Stimulated activated CD8-positive, alpha-beta memory T cell treated with anti-CD3 and anti-CD28 coated beads, Interleukin-2, amount 100 ng/mL, for 48 hours (primary cell): ENCODE measurements at regions not wholly inside any gene's neighbourhood (a gene's known extent, or its start where the extent isn't known, plus 50 kb on each side); places are given as distances from the start of the nearest gene placed in this dataset.
"Not testable (repeated sequence)": the region's sequence is repeated elsewhere in the genome, so short reads cannot be mapped to it uniquely, and the experiment has no call there.

Experiments
- DNase-seq, 2 donors: peaks; one replicate each; pipeline ENCODE4 v3.0.0-alpha.2; 2020; ENCODE audit warnings: low read depth in 2 of 2

DNA sequence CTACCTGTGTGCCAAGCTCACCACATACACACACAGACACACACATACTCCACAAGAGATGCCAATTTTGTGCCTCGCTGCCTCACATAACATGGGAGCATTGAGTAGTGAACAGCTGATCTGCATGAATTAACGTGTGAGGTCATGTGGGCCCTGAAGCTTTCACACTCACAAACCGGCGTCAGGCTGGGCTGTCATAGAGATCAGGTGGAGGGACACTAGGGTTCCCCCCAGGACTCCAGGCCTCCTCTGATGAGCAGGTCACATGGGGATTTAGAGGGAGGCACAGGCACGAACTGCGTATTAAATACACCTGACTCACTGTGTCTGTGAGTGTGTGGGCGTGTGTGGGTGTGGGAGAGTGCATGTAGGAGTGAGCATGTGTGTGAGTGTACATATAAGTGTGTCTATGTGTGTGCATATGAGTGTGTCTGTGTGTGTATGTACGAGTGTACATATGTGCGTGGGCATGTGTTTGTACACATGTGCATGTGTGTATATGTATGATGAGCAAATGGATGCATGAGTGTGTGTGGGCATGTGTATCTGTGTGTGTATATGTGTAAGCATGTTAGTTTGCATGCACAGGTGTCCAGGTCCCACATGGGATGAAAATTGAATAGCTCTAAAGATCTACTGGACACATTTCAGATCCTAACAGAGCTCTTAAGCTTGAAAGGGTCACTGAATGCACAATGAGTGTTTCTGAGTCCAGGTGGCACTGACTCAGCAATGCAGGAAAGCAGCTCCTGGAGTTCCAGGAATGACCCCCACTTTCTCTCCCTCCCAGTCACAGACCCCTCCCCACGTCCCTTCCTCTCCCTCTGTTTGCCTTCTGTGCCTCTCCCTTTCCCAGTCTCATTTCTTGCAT, 336.6 kb downstream of the PREX1 start:
- DNase-seq = no peak

DNA sequence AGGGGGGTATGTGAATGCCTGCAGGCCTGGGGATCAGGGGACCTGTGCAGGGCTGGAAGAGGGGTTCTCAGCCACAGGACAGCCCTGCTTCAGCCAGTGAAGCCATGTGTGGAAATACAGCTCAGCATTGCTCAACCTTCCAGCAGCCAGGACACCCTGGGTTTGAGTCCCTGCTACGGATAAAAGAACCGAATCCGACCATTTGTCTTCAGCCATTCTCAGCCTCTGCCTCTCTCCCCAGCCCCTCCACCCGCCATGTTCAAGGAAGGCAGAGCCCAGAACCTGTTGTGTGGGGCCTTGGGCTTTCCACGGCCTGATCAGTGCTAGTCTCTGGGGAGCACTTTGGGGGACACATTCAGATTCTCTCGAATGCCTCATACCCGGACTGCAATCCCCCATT, 337.5 kb downstream of the PREX1 start:
- not testable (repeated sequence) for DNase-seq

DNA sequence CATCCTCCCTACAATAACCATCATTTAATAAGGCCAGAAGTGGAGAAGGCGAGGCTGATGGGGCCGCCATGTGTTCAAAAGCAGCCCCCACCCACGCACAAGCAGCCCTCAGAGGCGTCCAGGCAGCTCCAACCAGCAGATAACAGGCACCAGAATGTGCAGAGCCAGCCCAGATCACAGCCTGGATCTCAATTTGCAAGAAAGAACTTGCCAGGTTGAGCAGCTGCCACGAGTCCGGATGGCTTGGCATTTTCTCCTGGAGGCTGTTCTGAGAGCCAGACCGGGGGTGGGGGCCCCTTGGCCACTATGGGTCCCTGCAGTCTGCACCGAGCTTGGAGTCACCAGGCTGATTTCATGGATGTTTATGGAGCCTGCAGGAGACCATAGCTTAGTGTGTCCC, 338.1 kb downstream of the PREX1 start:
- no peak for DNase-seq

GRCh38 chr20:48489046-48489463, 338.7 kb downstream of the PREX1 start:
- no peak for DNase-seq

DNA sequence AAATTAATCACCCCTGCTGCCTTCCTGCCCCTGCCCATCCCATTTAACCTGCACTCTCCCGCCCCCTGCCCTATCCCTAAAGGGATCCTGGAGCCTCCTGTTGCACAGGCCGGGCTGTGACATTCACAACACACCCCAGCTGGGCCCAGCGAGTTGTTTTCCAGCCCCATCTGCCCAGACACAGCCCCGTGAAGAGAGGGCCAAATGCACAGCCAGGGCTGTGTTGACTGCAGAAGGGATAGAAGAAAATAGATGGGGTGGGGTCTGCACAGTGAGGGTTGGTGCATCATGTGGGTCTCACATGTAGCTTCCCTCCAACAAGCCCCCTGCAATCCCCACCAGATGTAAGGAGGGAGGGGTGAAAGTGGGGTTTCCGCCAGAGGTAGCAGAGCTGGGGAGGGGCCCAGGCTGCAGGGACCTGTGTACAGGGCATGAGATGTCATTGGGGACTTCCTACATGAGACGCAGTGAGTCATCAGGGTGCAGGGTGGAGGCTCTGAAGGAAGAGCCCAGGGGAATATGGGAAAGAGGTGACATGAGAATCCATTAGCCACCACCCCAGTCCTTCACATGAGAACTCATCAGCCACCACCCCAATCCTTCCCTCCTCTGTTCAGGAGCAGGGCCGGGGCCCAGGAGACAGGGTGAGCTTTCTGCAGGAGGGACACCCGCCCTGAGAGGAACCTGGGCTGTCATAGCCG, 339.3 kb downstream of the PREX1 start:
- DNase-seq = not testable (repeated sequence)

- no peak for DNase-seq
Observed at GRCh38 chr20:48486065-48486464, 341.7 kb downstream of the PREX1 start.

- not testable (repeated sequence) for DNase-seq
Observed at GRCh38 chr20:48485153-48485552, 342.6 kb downstream of the PREX1 start.

DNA sequence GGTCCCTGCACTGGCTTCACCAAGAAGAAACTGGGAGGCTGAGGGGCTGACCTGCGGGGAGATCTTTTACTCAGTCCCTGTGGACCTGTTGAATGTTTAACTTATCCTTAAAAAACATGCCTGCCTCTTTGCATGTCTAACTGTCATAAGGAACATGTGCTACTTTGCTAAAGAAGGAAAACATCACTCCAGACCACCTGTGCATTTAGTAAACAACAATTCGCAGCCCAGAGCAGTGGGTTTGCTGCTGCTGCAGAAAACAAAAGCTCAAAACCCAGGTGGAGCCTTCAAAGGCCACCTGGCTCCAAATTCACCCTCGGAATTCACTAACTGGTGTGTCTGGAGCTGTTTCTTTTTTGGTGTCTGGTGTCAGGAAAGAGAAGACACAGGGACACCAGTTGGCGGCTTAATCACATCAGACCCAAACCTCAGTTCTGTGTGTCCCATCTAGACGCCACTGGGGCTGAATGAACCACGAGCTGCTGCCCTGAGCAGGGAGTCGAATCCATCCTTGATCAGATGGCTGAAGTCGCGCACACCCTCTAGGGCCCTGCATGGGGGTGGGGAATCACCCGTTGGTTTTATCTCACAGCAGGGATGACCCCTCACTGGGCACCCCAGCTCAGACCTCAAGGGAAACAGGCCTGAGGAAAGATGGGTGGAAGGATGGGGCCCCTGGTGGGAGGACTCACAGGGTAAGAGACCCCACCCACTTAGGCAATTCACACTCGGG, 344.3 kb downstream of the PREX1 start:
- no peak for DNase-seq

DNA sequence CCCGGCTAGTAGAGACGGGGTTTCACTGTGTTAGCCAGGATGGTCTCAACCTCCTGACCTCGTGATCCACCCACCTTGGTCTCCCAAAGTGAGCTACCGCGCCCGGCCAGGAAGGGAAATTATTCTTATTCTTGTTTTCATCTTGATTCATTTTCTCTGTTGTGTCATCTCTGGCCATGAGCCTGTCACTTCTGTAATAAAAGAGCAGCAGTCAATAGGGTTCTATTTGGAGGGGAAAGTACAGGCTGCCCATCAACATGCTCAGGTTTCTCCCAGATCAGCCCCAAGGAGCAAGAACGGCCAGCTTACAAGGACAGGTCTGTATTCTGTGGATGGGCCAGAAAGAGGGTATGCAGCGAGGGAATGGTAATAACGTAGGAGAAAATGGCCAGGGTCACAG, 345.0 kb downstream of the PREX1 start:
- no peak for DNase-seq

- DNase-seq = no peak
Observed at GRCh38 chr20:48480216-48480772, 347.5 kb downstream of the PREX1 start.

GRCh38 chr20:48478806-48479585, 348.8 kb downstream of the PREX1 start:
- no peak for DNase-seq

GRCh38 chr20:48478370-48478769, 349.4 kb downstream of the PREX1 start:
- DNase-seq = no peak

DNA sequence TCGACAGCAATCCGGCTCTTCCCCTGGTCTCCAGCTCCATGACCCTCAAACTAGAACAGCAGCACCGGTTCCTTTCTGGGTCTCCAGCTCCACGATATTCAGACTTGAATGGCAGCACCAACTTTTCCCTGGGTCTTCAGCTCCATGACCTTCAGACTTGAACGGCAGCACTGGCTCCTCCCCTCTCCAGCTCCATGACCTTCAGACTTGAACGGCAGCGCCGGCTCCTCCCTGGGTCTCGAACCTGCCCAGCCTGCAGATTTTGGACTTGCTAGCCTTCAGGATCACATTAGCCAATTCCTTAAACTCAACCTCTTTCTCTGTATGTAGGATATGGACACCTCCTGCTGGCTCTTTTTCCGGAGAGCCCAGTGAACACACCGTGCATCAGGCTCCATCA, 350.9 kb downstream of the PREX1 start:
- no peak for DNase-seq

GRCh38 chr20:48474022-48474421, 353.8 kb downstream of the PREX1 start:
- DNase-seq = no peak

DNA sequence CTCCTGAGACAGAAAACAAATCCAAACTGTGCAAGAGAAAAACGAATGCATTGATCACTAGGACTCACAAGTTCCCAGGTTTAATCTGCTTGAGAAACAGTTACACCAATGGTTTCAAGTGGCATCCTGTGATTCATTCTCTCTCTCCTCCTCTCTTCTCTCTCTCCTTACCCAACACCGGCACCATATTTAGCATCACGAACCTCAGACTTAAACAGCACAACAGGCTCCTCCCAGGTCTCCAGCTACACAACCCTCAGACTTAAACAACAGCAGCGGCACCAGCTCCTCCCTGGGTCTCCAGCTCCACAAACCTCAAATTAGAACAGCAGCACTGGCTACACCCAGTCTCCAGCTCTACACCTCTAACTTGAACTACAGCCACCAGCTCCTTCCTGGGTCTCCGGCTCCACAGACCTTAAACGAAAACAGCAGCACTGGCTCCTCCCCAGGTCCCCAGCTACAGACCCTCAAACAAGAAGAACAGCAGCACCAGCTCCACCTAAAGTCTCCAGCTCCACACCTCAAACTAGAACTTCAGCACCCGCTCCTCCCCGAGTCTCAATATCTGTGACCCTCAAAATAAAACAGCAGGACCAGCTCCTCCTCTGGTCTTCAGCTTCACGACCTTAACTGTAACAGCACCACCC, 355.9 kb downstream of the PREX1 start:
- DNase-seq = no peak

GRCh38 chr20:48471176-48471575, 356.6 kb downstream of the PREX1 start:
- no peak for DNase-seq

DNA sequence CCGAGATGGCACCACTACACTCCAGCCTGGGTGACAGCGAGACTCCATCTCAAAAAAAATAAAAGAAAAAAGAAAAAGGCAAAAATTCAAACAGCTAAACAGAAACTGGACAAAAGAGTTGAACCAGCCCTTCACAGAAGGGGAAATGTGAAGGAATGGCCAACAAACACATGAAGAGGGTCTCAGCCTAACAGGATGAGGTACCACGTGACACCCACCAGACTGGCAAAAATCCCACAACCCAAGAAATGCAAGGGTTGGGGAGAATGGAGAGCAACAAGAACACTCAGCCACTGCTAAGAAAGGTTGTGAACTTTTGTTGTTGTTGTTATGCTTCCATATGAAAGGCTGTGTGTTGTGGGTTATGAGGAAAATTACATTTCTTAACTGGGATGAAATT, 357.7 kb downstream of the PREX1 start:
- no peak for DNase-seq

DNA sequence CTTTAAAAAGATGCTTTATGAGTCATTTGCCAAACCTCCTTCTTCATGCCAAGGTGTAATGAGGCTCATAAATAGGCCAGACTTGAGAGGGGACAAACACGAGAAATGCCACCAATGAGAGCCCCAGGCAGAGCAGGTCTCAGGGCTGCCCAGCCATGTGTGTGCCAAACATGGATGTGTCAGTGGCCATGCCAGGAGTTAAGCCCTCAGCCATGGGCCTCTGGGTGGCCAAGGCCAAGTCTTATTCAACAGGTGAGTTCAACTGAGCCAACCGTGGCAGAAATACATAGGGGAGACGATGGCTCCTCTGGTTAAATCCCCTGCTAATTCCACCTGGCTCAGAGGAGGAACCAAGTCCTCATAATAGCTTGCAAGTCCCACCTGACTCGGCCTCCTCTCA, 358.8 kb downstream of the PREX1 start:
- DNase-seq = no peak

GRCh38 chr20:48468571-48468970, 359.2 kb downstream of the PREX1 start:
- DNase-seq = no peak

DNA sequence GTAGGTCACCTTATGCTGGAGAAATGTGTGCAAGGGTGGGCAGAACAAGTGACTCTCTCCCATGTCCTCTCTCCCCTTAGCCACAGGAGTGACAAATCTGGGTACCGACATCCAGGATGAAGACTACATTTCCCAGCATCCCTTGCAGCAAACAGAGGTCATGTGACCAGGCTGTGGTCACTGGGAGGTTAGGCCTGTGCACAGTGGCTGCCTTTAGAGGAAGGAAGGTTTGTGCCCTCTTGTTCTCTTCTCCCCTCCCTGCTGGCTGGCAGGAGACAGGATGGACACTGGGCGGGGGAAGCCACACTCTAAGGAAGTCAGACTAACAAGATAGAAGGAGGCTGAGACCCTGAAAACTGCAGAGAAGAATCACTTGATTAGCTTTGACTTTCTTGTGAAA, 360.2 kb downstream of the PREX1 start:
- no peak for DNase-seq

- no peak for DNase-seq
Observed at GRCh38 chr20:48465271-48465670, 362.5 kb downstream of the PREX1 start.
